ENCODE measurements at regions not wholly inside any gene's neighbourhood (a gene's known extent, or its start where the extent isn't known, plus 50 kb on each side); places are given as distances from the start of the nearest gene placed in this dataset.

- Histone ChIP-seq H3K4me2 (ENCODE audit: low read length) (no peak overlapping the region), H3K4me1 (ENCODE audit: control insufficient read depth, low read length) (no peaks in the 10 kb centered on the region), H3K9me2 (replicated peaks; ENCODE audit: control insufficient read depth, low read length) (no peaks in the 10 kb centered on the region), H3K27ac (ENCODE audit: low read depth, low read length) (no peak overlapping the region), H3K9me3 (ENCODE audit: control insufficient read depth, insufficient read depth, low read length) (no peaks in the 10 kb centered on the region), H3K27me3 (ENCODE audit: control insufficient read depth, low read length) (no peaks in the 10 kb centered on the region), H4K20me1 (ENCODE audit: control insufficient read depth, insufficient read depth, low read depth, low read length) (no peaks in the 10 kb centered on the region), H3K36me3 (ENCODE audit: control insufficient read depth, low read length) (no peaks in the 10 kb centered on the region), H3K4me3 (ENCODE audit: low read length) (no peak overlapping the region), H3K79me2 (ENCODE audit: control insufficient read depth, low read length) (no peaks in the 10 kb centered on the region), H3F3A (ENCODE audit: control insufficient read depth, insufficient read depth) (no peaks in the 10 kb centered on the region)
- no peak for TF ChIP-seq CTCF (IDR thresholded peaks at IDR 0.05; ENCODE audit: low read depth, low read length, poor library complexity, severe bottlenecking)
- TF ChIP-seq EZH2phosphoT487 (IDR thresholded peaks at IDR 0.05; ENCODE audit: borderline replicate concordance, low read length), result no peak
These were observed 224.3 kb downstream of the MDFIC start for GRCh38 chr7:115146148-115146547.

- Histone ChIP-seq H3K27me3 (ENCODE audit: control insufficient read depth, low read length) (no peaks in the 10 kb centered on the region), H3K36me3 (ENCODE audit: control insufficient read depth, low read length) (no peaks in the 10 kb centered on the region), H3K4me3 (ENCODE audit: low read length) (no peak overlapping the region), H3K4me1 (ENCODE audit: control insufficient read depth, low read length) (no peaks in the 10 kb centered on the region), H3K4me2 (ENCODE audit: low read length) (no peak overlapping the region), H3K9me2 (replicated peaks; ENCODE audit: control insufficient read depth, low read length) (no peaks in the 10 kb centered on the region), H3K79me2 (ENCODE audit: control insufficient read depth, low read length) (no peaks in the 10 kb centered on the region), H3K27ac (ENCODE audit: low read depth, low read length) (no peak overlapping the region), H3K9me3 (ENCODE audit: control insufficient read depth, insufficient read depth, low read length) (no peaks in the 10 kb centered on the region), H3F3A (ENCODE audit: control insufficient read depth, insufficient read depth) (no peaks in the 10 kb centered on the region), H4K20me1 (ENCODE audit: control insufficient read depth, insufficient read depth, low read depth, low read length) (no peaks in the 10 kb centered on the region)
- no peak for TF ChIP-seq EZH2phosphoT487 (IDR thresholded peaks at IDR 0.05; ENCODE audit: borderline replicate concordance, low read length)
- TF ChIP-seq CTCF (IDR thresholded peaks at IDR 0.05; ENCODE audit: low read depth, low read length, poor library complexity, severe bottlenecking), result no peak
These were observed 223.6 kb downstream of the MDFIC start for GRCh38 chr7:115145512-115145911.

GRCh38 chr7:115137816-115138215 is 215.9 kb downstream of the MDFIC start:
- H3K36me3 ChIP-seq (ENCODE audit: control insufficient read depth, low read length), result no peaks in the 10 kb centered on the region
- no peak overlapping the region for H3K4me2 ChIP-seq (ENCODE audit: low read length)
- H3K9me3 ChIP-seq (ENCODE audit: control insufficient read depth, insufficient read depth, low read length), result no peaks in the 10 kb centered on the region
- no peak overlapping the region for H3K27ac ChIP-seq (ENCODE audit: low read depth, low read length)
- no peaks in the 10 kb centered on the region for H3F3A ChIP-seq (ENCODE audit: control insufficient read depth, insufficient read depth)
- H3K9me2 ChIP-seq (replicated peaks; ENCODE audit: control insufficient read depth, low read length), result no peaks in the 10 kb centered on the region
- no peak overlapping the region for H3K4me3 ChIP-seq (ENCODE audit: low read length)
- no peak for TF ChIP-seq CTCF (IDR thresholded peaks at IDR 0.05; ENCODE audit: low read depth, low read length, poor library complexity, severe bottlenecking)
- no peaks in the 10 kb centered on the region for H3K4me1 ChIP-seq (ENCODE audit: control insufficient read depth, low read length)
- H3K79me2 ChIP-seq (ENCODE audit: control insufficient read depth, low read length), result no peaks in the 10 kb centered on the region
- no peaks in the 10 kb centered on the region for H3K27me3 ChIP-seq (ENCODE audit: control insufficient read depth, low read length)
- no peaks in the 10 kb centered on the region for H4K20me1 ChIP-seq (ENCODE audit: control insufficient read depth, insufficient read depth, low read depth, low read length)
